Suprapubic skin (tissue), 3 donors: ENCODE measurements at regions not wholly inside any gene's neighbourhood (a gene's known extent, or its start where the extent isn't known, plus 50 kb on each side); places are given as distances from the start of the nearest gene placed in this dataset.

Source experiments
- CTCF ChIP-seq, 2 donors: fragments of 200-600 bp in 1 of 2; fragments of 450-650 bp in 1 of 2; sonication (generic) in 1 of 2; IDR thresholded peaks; one replicate each; pipeline ENCODE4 v1.5.1; 2016 to 2019; ENCODE audit warnings: antibody characterized with exemption in 2 of 2, mild to moderate bottlenecking in 1 of 2, moderate library complexity in 1 of 2
- EP300 ChIP-seq: sonication (generic); formaldehyde crosslinking; IDR thresholded peaks from one replicate; pipeline ENCODE4 v1.6.1; 2017; ENCODE audit warnings: antibody characterized with exemption

- TF ChIP-seq CTCF (IDR thresholded peaks at IDR 0.05): no peak
- no peak for TF ChIP-seq EP300
Measured at GRCh38 chr15:25268166-25268565, 170.7 kb downstream of the UBE3A start.
